ENCODE measurements at regions not wholly inside any gene's neighbourhood (a gene's known extent, or its start where the extent isn't known, plus 50 kb on each side); places are given as distances from the start of the nearest gene placed in this dataset.

DNA sequence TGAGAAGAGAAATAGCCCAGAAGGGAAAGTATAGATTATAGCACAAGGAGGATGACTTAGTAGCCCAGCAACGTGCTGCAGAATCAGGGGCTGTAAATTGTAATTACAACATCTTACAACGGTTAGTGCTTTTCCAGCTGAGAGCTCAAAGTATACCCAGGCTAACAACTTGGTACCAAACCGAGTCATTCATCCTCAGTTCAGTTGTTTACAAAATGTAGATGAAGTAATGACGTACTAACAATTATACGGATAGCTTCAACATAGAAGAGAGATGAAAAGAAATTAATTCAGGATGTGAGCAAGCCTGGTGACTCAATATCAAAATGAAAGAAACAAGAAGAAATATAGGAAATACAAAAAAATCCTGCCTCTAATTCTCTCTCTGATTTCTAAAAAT, 99.2 kb downstream of the DYNAP start:
- intact Hi-C loops (cut with DNase I) = no loop called here
- WGBS = 45% methylated on average over 5 of the region's 5 CpGs

GRCh38 chr18:54692463-54692862, 101.4 kb downstream of the DYNAP start:
- no peaks in the 10 kb centered on the region for H3K4me1 ChIP-seq (replicated peaks)
- no peaks in the 10 kb centered on the region for H3K27me3 ChIP-seq (replicated peaks; ENCODE audit: insufficient read depth)
- no peaks in the 10 kb centered on the region for H3K36me3 ChIP-seq
- intact Hi-C loops (cut with DNase I) = no loop called here
- no peak for TF ChIP-seq POLR2AphosphoS5 (IDR thresholded peaks at IDR 0.05)
- TF ChIP-seq POLR2A (IDR thresholded peaks at IDR 0.05) = no peak
- no peak for TF ChIP-seq CTCF (IDR thresholded peaks at IDR 0.05)
- H3K27ac ChIP-seq = no peak overlapping the region
- H3K9me3 ChIP-seq = no peaks in the 10 kb centered on the region
- H3K4me3 ChIP-seq = no peak overlapping the region
- WGBS = 49% methylated on average over 1 of the region's 1 CpG
- DNase-seq (ENCODE audit: low spot score) = no peak

More for the DNA sequence above, 99.2 kb downstream of the DYNAP start:
- H3K4me3 ChIP-seq = no peak overlapping the region
- TF ChIP-seq CTCF (IDR thresholded peaks at IDR 0.05) (no peak), POLR2A (IDR thresholded peaks at IDR 0.05) (no peak)
- no peaks in the 10 kb centered on the region for H3K4me1 ChIP-seq (replicated peaks)
- H3K36me3 ChIP-seq = no peaks in the 10 kb centered on the region
- no peak overlapping the region for H3K27ac ChIP-seq
- H3K9me3 ChIP-seq = no peaks in the 10 kb centered on the region
- DNase-seq (ENCODE audit: low spot score) = no peak
- H3K27me3 ChIP-seq (replicated peaks; ENCODE audit: insufficient read depth) = no peaks in the 10 kb centered on the region

- H3K4me3 ChIP-seq = no peak overlapping the region
- H3K36me3 ChIP-seq = no peaks in the 10 kb centered on the region
- no peaks in the 10 kb centered on the region for H3K4me1 ChIP-seq (replicated peaks)
- WGBS = 80% methylated on average over 4 of the region's 4 CpGs
- H3K27me3 ChIP-seq (replicated peaks; ENCODE audit: insufficient read depth) = no peaks in the 10 kb centered on the region
- intact Hi-C loops (cut with DNase I) = no loop called here
- H3K27ac ChIP-seq = no peak overlapping the region
- no peaks in the 10 kb centered on the region for H3K9me3 ChIP-seq
- no peak for DNase-seq (ENCODE audit: low spot score)
- no peak for TF ChIP-seq POLR2A (IDR thresholded peaks at IDR 0.05)
- no peak for TF ChIP-seq CTCF (IDR thresholded peaks at IDR 0.05)
- no peak for TF ChIP-seq POLR2AphosphoS5 (IDR thresholded peaks at IDR 0.05)
These were observed 105.7 kb downstream of the DYNAP start for GRCh38 chr18:54696616-54697293.

DNA sequence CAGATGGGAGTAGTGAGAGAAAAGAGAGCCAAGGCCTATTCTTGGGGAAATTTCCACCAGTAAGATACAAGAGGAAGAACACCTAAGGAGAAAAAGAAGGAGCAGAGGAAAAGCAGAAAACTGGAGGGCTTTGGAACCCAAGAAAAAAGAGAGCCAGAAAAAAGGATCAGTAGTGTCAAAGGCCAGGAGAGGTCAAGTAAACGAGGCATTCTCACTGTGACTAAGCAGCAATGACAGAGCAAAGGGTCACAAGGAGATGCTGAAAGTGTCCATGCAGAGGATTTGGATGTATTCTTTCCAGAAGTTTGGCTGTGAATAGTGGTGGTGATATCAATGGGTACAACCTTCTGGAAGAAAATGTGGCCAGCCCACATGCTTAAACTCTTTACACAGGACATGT, 109.5 kb downstream of the DYNAP start:
- intact Hi-C loops (cut with DNase I) = no loop called here
- Histone ChIP-seq H3K27me3 (replicated peaks; ENCODE audit: insufficient read depth) (no peaks in the 10 kb centered on the region), H3K4me3 (no peak overlapping the region), H3K9me3 (no peaks in the 10 kb centered on the region), H3K36me3 (no peaks in the 10 kb centered on the region), H3K27ac (no peak overlapping the region), H3K4me1 (replicated peaks) (no peaks in the 10 kb centered on the region)
- DNase-seq (ENCODE audit: low spot score) = no peak
- WGBS = 38% methylated on average over 1 of the region's 1 CpG
- TF ChIP-seq CTCF (IDR thresholded peaks at IDR 0.05) (no peak), POLR2A (IDR thresholded peaks at IDR 0.05) (no peak)

GRCh38 chr18:54702686-54703085, 111.6 kb downstream of the DYNAP start:
- Histone ChIP-seq H3K27ac (no peak overlapping the region), H3K27me3 (replicated peaks; ENCODE audit: insufficient read depth) (no peaks in the 10 kb centered on the region), H3K4me3 (no peak overlapping the region), H3K9me3 (no peaks in the 10 kb centered on the region), H3K4me1 (replicated peaks) (no peaks in the 10 kb centered on the region), H3K36me3 (no peaks in the 10 kb centered on the region)
- intact Hi-C loops (cut with DNase I) = no loop called here
- 58% methylated on average over 1 of the region's 1 CpG for WGBS
- TF ChIP-seq CTCF (IDR thresholded peaks at IDR 0.05) (no peak), POLR2A (IDR thresholded peaks at IDR 0.05) (no peak), POLR2AphosphoS5 (IDR thresholded peaks at IDR 0.05) (no peak)
- no peak for DNase-seq (ENCODE audit: low spot score)

All from prostate gland (tissue), 2 donors.